AG04449 (cell line): ENCODE measurements at regions not wholly inside any gene's neighbourhood (a gene's known extent, or its start where the extent isn't known, plus 50 kb on each side); places are given as distances from the start of the nearest gene placed in this dataset.

Experiments
- CTCF ChIA-PET: fragments of 350-600 bp; formaldehyde crosslinking; extraction: SDS; loops from one replicate; lab custom pipeline; 2021; ENCODE audit warnings: antibody characterized with exemption; lab: Yijun Ruan, JAX
- POLR2A ChIA-PET: fragments of 400-600, 350-600 bp; formaldehyde crosslinking; extraction: SDS; loops from one replicate; lab custom pipeline; 2020; ENCODE audit warnings: antibody characterized with exemption, inconsistent platforms; lab: Yijun Ruan, JAX
- DNase-seq: peaks from one replicate; pipeline ENCODE4 v3.0.0-alpha.2; 2010; ENCODE audit warnings: low read depth, low spot score
- H3K4me3 ChIP-seq: 2 replicates; pipeline ENCODE4 v1.5.1; 2011; ENCODE audit warnings: low read depth, mild to moderate bottlenecking, control low read depth, low read length
- CTCF ChIP-seq: IDR thresholded peaks from one replicate; pipeline ENCODE4 v1.5.1; 2011; ENCODE audit warnings: mild to moderate bottlenecking, moderate library complexity, low read length, control low read depth, inconsistent platforms; ENCODE audit not compliant: insufficient read depth; ENCODE audit errors: missing control alignments

- TF ChIP-seq CTCF: no peak
- POLR2A ChIA-PET: no interaction called here
- DNase-seq: no peak
- CTCF ChIA-PET: interaction anchor here (3.2 to 6.4 kb wide), 2 partner anchors 197 to 201 kb away, joined by 15 to 47 read pairs; no protein-coding TSS in a partner anchor
- H3K4me3 ChIP-seq: no peak overlapping the region
These were observed 85.2 kb upstream of the WLS start for GRCh38 chr1:68317543-68317942.

GRCh38 chr1:68314151-68314780, 81.9 kb upstream of the WLS start:
- no peak overlapping the region for H3K4me3 ChIP-seq
- TF ChIP-seq CTCF: no peak
- DNase-seq: no peak
- CTCF ChIA-PET: interaction anchor here (0.9 to 3.2 kb wide), 4 partner anchors 10 to 197 kb away, joined by 3 to 15 read pairs (median 4); no protein-coding TSS in a partner anchor
- POLR2A ChIA-PET: no interaction called here

GRCh38 chr1:68313735-68314134, 81.4 kb upstream of the WLS start:
- POLR2A ChIA-PET: interaction anchor here (1.2 kb wide), 1 partner anchor 17 kb away, joined by 3 read pairs; no protein-coding TSS in a partner anchor
- DNase-seq: no peak
- CTCF ChIA-PET: interaction anchor here (0.9 to 1.6 kb wide), 4 partner anchors 10 to 197 kb away, joined by 3 to 6 read pairs (median 4); no protein-coding TSS in a partner anchor

GRCh38 chr1:68308034-68308433, 75.7 kb upstream of the WLS start:
- H3K4me3 ChIP-seq: no peak overlapping the region
- no peak for TF ChIP-seq CTCF
- ChIA-PET POLR2A (no interaction called here), CTCF (no interaction called here)
- DNase-seq: no peak

More at GRCh38 chr1:68313735-68314134, 81.4 kb upstream of the WLS start:
- no peak overlapping the region for H3K4me3 ChIP-seq
- no peak for TF ChIP-seq CTCF

GRCh38 chr1:68307378-68307787, 75.1 kb upstream of the WLS start:
- ChIA-PET POLR2A (no interaction called here), CTCF (interaction anchor here (1.4 kb wide), 1 partner anchor 186 kb away, joined by 8 read pairs; no protein-coding TSS in a partner anchor)
- no peak overlapping the region for H3K4me3 ChIP-seq
- TF ChIP-seq CTCF: no peak
- no peak for DNase-seq

- CTCF ChIA-PET: interaction anchor here (1.2 to 2.6 kb wide), 3 partner anchors 12 to 184 kb away, joined by 3 to 8 read pairs (median 3); partner anchors contain the start of gene WLS
- H3K4me3 ChIP-seq: no peak overlapping the region
- POLR2A ChIA-PET: no interaction called here
- DNase-seq: no peak
- no peak for TF ChIP-seq CTCF
These were observed 69.2 kb upstream of the WLS start for GRCh38 chr1:68301471-68302001.
